Stimulated activated CD4-positive, alpha-beta T cell treated with anti-CD3 and anti-CD28 coated beads, Interleukin-1b, Interleukin-23, amount 100 ng/mL, for 4 hours (primary cell): ENCODE measurements at regions not wholly inside any gene's neighbourhood (a gene's known extent, or its start where the extent isn't known, plus 50 kb on each side); places are given as distances from the start of the nearest gene placed in this dataset.

Experiments
- DNase-seq, 2 donors: peaks; one replicate each; pipeline ENCODE4 v3.0.0-alpha.2; 2020; ENCODE audit warnings: low read depth in 2 of 2

DNA sequence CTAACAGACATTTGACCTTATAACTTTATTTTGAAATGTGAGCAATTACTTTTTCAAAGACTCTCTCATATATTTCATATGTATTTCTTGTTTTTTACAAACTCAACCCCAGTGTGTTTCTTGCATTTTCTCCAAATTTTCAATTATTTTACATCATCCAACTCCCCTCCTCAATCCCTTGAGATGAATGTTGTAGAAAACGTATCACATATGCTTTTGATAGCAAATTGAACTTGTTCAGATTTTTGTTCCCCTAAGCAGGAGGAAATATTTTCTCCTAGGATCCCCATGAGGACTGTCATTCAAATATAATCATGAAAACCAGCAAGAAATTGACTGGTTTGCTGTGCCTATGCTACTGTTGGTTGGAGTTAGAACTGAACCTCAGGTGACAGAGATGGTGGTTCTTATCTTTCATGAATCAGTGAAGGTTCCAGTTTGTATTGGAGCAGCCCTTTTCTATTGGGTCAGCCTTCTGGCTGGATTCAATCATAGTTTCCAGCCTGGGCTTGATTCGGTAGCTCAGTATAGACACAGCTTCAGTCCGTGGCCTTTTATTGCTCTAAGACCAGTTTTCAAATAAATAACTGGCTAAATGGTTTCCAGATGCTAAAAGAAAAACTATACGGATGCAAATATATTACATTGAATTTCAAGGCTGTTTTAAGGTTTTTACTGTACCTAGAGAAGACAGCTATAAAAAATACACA is 591.0 kb downstream of the EPHA4 start:
- DNase-seq = no peak

DNA sequence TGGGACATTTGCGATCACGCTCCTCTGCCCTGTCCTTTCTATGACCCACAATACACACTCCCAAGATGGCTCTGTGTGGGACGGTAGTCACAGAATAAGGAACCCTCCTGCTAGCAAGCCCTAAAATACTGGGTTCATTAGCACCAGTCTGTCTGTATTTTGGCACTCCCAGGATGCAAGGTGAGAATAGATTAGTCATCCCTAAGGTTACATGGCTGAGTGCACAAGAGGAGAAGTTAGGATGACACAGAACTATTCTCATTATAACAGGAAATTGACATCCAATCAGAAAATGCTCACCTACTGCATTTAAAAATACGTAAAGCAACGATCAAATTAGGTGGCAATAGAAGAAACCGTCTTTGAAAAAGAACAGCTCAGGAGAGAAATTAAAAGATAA is 590.2 kb downstream of the EPHA4 start:
- no peak for DNase-seq

DNA sequence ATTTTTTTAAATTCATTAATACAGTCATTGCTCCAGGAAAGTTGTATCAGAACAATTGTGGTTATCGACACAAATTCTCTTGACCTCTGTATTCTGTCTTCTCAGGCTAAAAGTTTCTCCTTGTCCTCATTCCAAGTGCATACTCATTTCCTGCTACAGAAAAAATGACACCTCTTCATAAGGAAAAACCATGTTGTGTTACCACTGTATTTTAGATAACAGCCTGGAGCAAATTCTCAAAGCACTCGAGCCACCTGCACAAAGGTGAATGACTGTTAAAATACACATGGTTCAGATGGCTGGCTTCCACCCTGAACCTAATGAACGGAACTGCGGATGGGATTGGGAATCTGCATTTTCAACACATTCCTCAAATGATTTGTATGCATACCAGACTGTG is 586.5 kb downstream of the EPHA4 start:
- DNase-seq = no peak

DNA sequence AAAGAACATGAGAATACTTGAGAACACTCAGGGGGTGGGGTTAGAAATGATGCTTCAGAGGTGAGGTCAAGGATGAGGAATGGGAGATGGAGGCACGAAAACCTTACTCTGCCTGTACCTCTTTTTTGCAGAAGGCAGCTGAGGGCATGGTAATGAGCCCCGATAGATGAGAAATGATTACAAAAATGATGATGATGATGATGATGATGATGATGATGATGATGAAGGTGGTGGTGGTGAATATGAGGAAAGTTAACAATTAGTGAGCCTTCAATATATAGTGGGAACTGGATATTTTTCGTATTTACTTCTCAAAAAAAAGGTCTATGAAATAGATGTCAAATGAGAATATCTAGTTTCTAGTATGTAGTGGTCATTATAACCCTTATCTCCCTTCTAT is 584.3 kb downstream of the EPHA4 start:
- no peak for DNase-seq

DNA sequence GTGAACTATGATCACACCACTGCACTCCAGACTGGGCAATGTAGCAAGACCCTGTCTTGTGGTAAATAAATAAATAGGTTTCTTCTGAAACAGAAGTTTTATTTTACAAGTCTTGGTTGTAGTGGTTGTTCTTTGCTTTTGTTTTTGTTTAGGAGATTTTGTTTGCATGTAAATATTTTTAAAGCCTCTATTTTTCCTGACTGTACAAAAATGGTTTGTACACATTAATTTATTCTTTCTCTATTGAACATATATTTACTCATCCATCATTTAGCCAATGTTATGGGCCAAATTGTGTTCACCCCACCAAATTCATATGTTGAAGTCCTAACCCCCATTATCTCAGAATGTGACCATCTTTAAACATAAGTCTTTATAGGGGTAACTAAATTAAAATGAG is 580.1 kb downstream of the EPHA4 start:
- DNase-seq = no peak

DNA sequence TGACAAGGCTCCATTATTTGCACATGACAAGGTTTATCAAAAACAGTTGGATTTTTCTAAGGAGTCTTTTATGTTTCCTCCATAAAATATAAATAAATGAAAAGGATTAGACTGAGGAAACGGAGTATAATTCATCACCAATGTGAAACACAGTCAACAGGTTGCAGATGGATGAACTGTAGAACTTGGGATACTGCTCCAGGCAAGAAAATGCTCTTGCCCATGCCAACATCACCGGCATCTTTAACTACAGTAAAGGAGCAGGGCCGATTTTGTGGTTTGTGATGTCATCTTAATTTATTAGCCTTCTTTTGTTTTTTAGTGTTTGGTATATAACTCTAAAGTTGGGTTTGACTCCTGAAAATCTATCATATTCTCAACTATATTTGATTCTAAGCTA is 577.3 kb downstream of the EPHA4 start:
- no peak for DNase-seq

DNA sequence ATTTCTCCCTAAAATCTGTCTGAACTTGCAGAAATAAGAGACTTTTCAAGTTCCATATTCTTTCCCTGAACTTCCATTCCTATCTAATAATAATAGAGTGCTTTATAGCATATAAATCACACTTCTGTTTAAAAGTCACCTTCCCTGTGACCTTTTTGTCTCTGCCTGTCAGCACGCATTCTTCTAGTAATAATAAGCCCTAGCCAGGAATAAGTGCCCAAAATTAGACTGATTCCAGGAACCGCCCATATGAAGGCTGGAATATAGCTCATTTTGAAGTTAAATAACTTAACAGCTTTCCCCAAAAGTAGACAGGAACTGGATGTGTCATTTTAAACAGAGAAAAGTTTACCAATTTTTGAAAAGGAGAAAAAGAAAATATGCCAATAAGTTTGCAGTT is 576.5 kb downstream of the EPHA4 start:
- no peak for DNase-seq

DNA sequence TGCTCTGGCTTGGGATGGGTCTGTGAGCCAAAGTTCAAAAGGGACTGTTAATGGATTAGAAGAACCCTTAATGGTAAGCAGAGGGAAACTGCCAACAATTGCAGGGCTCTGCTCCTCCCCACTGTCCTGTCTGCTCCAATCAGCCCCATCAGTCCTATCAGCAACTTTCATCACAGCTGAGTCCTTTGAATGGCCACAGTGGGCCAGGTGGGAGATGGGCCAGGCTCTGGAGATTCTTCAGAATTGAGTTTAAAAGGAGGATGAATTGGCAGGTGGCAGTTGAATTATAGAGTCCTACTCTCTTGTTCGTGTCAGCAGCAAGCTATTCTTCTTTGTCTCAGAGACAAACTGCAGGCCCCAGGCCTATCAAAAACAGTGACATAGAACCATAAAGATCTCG is 573.9 kb downstream of the EPHA4 start:
- DNase-seq = no peak

DNA sequence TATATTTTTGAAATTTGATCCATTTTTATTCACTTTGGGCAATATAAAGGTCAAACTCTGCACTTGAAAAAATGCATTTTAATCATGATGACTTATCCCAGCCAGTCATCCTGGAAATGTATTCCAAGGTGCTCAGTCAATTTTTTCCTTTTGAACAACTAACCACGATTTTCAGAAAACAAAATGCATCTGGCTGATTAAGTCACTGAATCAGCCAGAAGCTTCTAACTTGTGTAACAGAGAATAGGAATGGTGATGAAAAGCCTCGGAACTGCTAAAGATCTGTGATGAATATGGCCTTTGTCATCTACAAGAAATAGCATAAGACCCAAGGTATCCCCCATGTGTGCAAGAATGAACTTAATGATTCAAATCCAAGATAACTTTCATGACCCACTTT is 572.7 kb downstream of the EPHA4 start:
- DNase-seq = no peak

DNA sequence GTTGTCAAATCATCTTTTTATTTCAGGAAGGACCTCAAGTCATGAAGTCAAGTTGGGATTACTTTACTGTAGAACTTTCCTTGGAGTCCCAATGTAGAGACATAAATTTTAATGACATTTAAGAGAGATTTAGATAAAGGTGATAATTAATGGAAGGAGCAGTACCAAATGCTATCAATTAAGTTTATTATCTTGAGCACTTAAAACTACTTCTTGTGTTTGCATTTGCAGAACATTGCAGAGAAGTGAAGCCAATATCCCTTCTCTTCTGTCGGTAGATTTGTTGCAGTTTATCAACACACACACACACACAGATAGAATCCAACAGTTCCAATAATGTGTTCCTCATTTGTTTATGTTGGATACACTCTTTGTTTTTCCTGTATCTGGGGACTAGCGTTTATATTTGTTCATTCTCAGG is 570.7 kb downstream of the EPHA4 start:
- DNase-seq = no peak

DNA sequence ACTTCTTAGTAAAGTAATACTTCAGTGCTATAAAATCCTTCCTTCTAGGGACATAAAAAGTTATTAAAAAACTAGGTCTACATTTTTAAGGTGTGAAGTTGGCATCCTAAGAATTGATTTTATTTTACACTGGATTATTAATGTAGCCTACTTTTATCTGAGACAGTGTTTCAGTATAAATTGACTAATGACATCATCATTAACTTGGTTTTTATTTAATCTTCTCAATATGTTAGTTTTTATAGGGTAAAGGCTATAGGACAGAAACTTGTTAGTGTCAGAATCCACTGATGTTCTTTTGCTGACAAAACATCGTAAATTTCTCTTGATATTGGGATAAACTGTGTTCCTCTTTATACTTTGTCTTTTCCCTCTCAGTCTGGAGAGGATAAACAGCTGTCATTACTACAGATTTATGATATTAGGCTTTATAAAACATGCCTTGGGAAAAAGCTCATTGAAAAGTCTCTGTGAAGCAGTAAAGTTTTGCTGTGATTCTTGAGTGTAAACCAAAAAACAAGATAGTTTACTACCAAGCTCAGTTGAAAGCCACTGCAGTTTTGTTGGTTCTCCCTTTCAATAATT is 569.9 kb downstream of the EPHA4 start:
- DNase-seq = no peak

DNA sequence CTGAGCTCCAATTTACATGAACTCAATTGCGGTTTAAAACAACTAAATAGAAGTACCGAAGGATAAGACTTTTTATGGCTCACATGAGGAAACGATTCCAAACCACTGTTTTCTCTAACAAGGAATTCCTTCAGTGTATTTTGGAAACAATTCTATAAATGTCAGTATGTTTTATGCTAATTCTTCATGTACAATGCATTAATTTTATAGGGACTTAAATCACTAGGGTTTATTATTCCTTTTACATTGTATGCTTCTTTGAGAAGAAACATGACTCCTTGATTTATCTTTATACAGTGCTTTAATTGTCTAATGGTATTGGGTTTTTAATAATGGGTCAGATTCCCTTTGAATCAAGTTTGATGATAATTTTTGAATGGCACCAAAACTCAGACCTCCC is 566.8 kb downstream of the EPHA4 start:
- DNase-seq = no peak

DNA sequence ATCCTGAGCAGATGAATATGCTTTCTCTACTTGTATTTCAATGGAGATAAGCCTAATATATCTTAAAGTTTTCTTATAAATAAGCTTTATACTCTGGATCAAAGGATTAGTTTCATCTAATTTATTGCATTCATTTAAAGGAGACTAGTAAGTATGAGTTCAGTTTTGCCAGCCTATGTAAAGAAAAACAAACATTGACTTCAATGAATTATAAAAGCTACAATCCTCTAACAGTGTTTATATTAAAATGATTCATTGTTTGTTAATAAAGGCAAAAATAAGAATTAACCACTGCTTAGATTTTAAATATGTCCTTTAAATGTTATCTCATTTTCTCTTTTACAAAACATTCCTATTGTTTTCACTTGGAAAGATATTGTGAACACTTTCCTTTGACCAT is 566.0 kb downstream of the EPHA4 start:
- DNase-seq = no peak

DNA sequence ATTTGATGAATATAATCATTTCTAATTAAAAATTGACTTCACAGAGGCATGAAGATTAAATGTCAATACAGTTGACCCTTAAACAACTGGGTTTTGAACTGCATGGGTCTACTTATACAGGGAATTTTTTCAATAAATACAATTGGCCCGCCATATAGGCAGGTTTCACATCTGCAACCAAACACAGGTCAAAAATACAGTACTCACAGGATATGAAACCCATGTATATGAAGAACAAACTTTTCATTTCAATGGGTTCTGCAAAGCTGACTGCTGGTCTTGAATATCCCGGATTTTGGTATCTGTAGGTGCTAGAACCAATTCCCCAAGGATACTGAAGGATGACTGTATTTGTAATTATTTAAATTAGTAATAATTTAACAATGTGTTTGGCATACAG is 555.6 kb downstream of the EPHA4 start:
- DNase-seq = no peak

DNA sequence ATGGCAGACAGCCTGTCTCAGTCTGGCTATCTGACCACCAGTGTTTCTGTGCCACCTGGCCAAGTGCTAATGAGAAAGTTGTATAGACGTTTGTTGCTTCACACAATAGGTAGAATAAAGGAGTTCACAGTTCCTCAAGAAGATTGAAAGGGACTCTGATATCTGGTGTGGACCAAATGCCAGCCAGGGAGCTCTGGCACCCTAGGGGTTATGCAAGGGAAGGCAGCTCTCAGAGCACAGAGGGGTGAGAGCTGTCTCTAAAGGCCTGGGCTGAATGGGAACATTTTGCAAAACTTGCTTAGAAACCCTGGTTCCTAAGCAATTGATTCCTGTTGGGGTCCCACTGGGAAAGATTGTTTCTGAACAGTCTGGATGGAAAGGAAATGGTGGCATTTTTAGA is 553.8 kb downstream of the EPHA4 start:
- DNase-seq = no peak

DNA sequence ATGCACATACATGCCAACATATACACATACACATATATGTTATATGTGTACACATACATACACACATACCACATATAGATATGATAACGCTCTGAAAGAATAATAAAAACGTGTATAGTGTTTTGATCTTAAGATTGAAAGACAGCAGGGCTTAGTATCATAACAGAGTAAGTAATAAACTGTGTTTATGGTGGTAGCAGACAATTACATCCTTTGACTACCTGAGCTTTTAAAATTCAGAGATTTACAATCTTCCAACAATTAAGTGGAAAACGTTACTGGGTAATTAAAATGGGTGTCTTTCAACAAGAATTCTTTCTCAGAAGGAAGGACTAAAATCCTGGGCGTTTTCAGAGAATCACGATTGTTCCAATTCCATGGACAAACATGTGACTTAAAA is 552.4 kb downstream of the EPHA4 start:
- DNase-seq = no peak

DNA sequence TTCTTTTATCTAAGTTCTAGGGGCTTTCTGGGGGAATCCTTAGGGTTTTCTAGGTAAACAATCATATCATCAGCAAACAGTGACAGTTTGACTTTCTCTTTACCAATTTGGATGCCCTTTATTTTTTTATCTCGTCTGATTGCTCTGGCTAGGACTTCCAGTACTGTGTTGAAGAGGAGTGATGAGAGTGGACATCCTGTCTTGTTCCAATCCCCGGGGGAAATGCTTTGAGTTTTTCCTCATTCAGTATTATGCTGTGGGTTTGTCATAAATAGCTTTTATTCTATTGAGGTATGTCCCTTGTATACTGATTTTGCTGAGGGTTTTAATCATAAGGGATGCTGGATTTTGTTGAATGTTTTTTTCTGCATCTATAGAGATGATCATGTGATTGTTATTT is 549.5 kb downstream of the EPHA4 start:
- DNase-seq = no peak

DNA sequence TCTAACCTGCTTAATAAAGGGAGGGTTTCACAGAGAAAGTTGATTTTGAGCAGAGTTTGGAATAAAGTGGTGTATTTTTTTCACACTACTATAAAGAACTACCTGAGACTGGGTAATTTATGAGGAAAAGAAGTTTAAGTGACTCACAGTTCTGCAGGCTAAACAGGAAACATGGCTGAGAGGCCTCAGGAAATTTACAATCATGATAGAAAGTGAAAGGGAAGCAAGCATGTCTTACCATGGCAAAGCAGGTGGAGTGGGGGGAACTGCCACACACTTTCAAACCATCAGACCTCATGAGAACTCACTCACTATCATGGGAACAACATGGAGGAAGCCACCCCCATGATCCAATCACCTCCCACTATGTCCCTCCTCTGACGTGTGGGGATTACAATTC is 546.7 kb downstream of the EPHA4 start:
- DNase-seq = no peak

DNA sequence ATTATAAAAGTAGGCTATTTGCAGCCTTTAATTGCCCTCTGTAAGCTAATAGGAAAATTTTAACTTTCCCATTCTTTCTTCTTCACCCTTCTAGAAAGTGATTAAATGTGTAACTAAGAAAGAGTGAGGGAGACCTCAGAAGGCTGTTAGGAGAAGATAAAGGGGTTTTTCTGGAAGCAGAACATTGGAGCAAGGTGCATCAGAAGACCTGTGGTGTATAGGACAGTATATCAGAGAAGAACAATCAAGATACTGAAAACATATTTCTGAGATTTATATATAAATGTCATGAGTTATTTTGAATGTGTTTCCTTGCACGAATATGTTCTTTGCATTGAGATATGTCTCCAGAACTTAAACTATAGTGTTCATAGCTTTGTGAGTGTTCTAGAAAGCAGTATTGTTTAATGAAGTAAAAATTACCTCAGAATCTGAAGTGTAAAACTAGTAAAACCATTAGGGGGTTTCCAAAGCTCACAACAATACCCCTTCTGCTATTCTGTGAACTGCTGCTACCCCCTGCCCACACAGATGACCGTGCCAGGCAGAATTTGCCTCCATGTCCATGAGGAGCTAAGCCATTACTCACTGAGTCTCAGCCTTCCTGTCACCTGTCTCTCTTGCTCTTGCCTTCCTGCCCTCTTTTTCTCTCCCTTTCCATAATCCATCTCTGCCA is 537.9 kb downstream of the EPHA4 start:
- no peak for DNase-seq

DNA sequence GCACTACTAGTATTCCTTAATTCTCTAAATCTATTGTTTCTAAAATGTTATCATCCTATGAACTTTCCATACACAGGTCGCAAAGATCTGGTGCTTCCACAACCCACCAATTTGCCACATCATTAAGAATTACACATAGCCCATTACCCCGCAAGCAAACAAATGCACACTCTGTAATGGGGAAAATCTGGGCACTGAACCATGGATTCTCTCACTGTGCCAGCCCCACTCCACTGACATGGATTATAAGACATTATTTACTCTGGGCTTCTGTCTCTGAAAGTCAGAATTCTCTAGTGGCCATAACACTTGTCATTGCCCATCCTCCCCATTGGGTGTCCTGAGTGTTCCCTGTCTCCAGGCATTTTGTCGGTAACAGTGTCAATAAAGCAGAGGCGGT is 537.1 kb downstream of the EPHA4 start:
- DNase-seq = no peak

DNA sequence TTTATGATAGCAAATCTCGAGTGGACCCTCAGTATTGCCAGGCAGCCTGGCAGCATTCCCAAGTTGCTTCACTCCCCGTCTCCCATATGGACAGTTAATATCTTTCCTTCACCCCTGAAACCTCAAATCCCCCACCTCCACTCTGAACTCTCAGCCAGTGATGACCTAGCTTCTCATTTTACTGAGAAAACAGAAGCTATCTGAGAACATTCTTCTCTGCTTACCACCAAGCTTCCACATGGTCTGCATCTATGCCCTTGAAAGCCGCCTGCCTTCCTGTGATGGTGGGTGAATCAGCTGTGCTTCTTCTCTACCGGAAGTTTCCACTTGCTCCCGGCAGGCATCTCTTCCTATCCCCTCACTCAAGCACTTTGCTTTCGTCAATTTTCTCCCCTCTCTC is 529.2 kb downstream of the EPHA4 start:
- DNase-seq = no peak

DNA sequence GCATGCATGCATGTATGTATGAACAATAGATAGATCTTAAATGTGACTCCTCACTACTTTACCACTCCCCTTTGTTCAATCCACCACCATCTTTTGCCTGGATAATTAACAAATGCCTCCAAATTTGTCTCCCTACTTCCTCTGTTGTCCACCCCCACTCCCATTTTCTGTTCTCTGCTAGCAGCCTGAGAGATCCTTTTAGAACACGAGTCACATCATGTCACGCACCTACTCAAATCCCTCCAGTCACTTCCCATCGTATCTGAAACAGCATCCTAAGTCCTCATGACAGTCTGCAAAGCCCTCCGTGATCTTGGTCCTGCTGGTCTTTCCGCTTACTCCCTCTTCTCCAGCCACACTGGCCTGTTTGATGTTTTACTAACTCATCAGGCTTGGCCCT is 527.3 kb downstream of the EPHA4 start:
- no peak for DNase-seq

DNA sequence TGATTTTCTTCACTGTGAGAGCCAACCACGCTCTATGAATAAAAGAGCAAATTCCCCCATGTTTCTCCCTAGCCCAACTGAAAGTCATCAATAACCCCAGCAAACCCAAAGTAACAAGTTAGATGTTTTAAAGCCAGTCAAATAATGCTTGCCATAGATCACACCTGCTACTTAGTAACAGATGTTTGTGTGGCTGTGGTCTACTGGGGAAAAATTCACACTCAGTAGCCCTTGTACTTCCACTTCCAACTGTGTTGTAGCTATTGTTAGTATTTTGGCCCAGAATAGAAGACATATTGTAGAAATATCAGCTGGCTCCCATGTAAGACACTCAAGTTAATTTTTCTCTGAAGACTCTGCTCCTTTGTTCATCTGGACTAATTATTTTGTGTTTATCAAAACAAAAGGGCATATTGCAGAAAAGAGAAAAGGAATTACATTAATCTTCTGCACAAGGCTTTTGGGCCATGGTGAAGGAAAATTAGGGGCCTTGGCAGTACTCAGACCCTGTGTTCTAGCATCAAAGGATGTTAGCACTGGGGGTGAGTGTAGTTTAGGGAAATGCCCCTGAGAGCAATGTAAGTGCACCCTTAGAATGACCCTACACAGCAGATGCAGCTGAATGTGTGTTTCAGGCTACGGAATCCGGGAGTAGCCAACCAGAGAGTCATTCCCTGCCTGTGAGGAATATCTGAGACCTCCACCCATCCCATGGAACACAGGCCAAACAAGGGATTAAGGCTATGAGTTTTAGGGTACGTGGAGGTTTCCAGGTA is 521.9 kb downstream of the EPHA4 start:
- DNase-seq = no peak
